H9 (cell line): ENCODE measurements at regions not wholly inside any gene's neighbourhood (a gene's known extent, or its start where the extent isn't known, plus 50 kb on each side); places are given as distances from the start of the nearest gene placed in this dataset.

Experiments
- DNase-seq: peaks from one replicate; pipeline ENCODE4 v3.0.0-alpha.2; 2017
- H2AFZ ChIP-seq: one replicate; pipeline ENCODE4 v1.6.1; 2013; ENCODE audit warnings: mild to moderate bottlenecking, low read length, control low read depth, moderate library complexity
- H2AK5ac ChIP-seq: 2 replicates; pipeline ENCODE4 v1.6.1; 2013; ENCODE audit warnings: low read length, control low read depth, mixed read lengths; ENCODE audit not compliant: insufficient read length
- H2BK120ac ChIP-seq: one replicate; pipeline ENCODE4 v1.6.1; 2013; ENCODE audit warnings: low read depth, mild to moderate bottlenecking, low read length, control low read depth, inconsistent platforms; ENCODE audit not compliant: poor library complexity, severe bottlenecking
- H2BK12ac ChIP-seq: 2 replicates; pipeline ENCODE4 v1.6.1; 2013; ENCODE audit warnings: low read length, control low read depth, mixed read lengths, low read depth; ENCODE audit not compliant: insufficient read length
- H2BK15ac ChIP-seq: 2 replicates; pipeline ENCODE4 v1.6.1; 2013; ENCODE audit warnings: low read depth, low read length, control low read depth
- H2BK20ac ChIP-seq: one replicate; pipeline ENCODE4 v1.6.1; 2013; ENCODE audit warnings: low read depth, mild to moderate bottlenecking, low read length, control low read depth, inconsistent platforms; ENCODE audit not compliant: poor library complexity, severe bottlenecking
- H2BK5ac ChIP-seq: 2 replicates; pipeline ENCODE4 v1.6.1; 2013; ENCODE audit warnings: low read length, control low read depth, mixed read lengths; ENCODE audit not compliant: insufficient read length
- H3K14ac ChIP-seq: 2 replicates; pipeline ENCODE4 v1.6.1; 2013; ENCODE audit warnings: low read length, control low read depth; ENCODE audit not compliant: insufficient read depth
- H3K18ac ChIP-seq: 2 replicates; pipeline ENCODE4 v1.6.1; 2013; ENCODE audit warnings: low read depth, mild to moderate bottlenecking, mixed read lengths, low read length, control low read depth; ENCODE audit not compliant: insufficient read length
- H3K23ac ChIP-seq: 2 replicates; pipeline ENCODE4 v1.6.1; 2013; ENCODE audit warnings: low read length, control low read depth, mixed read lengths, low read depth; ENCODE audit not compliant: insufficient read length
- H3K23me2 ChIP-seq: 2 replicates; pipeline ENCODE4 v1.6.1; 2013; ENCODE audit warnings: low read depth, mild to moderate bottlenecking, mixed read lengths, low read length, control low read depth; ENCODE audit not compliant: insufficient read length, poor library complexity, severe bottlenecking
- H3K27ac ChIP-seq: 2 replicates; pipeline ENCODE4 v1.5.1; 2013; ENCODE audit warnings: low read length, control low read depth, mixed read lengths, low read depth; ENCODE audit not compliant: insufficient read length
- H3K27me3 ChIP-seq: 2 replicates; pipeline ENCODE4 v1.6.1; 2013; ENCODE audit warnings: low read length, control low read depth, inconsistent platforms; ENCODE audit not compliant: insufficient read depth
- H3K4ac ChIP-seq: 2 replicates; pipeline ENCODE4 v1.6.1; 2013; ENCODE audit warnings: low read depth, mild to moderate bottlenecking, control low read depth, inconsistent platforms, low read length, moderate library complexity
- H3K4me1 ChIP-seq: 2 replicates; pipeline ENCODE4 v1.6.1; 2013; ENCODE audit warnings: low read length, control low read depth, inconsistent platforms; ENCODE audit not compliant: insufficient read depth
- H3K4me2 ChIP-seq: 2 replicates; pipeline ENCODE4 v1.6.1; 2013; ENCODE audit warnings: low read length, control low read depth, mixed read lengths; ENCODE audit not compliant: insufficient read length, insufficient read depth
- H3K56ac ChIP-seq: 2 replicates; pipeline ENCODE4 v1.6.1; 2013; ENCODE audit warnings: low read depth, mild to moderate bottlenecking, mixed read lengths, low read length, control low read depth; ENCODE audit not compliant: insufficient read length
- H3K79me1 ChIP-seq: 2 replicates; pipeline ENCODE4 v1.6.1; 2013; ENCODE audit warnings: low read depth, mild to moderate bottlenecking, moderate library complexity, low read length, control low read depth, inconsistent platforms; ENCODE audit not compliant: insufficient read depth, poor library complexity, severe bottlenecking
- H3K79me2 ChIP-seq: 2 replicates; pipeline ENCODE4 v1.6.1; 2013; ENCODE audit warnings: low read length, control low read depth, inconsistent platforms; ENCODE audit not compliant: insufficient read depth
- H3K9ac ChIP-seq: 2 replicates; pipeline ENCODE4 v1.6.1; 2013; ENCODE audit warnings: low read length, control low read depth, mixed read lengths; ENCODE audit not compliant: insufficient read length; ENCODE audit errors: extremely low read depth
- H3K9me3 ChIP-seq: one replicate; pipeline ENCODE4 v1.6.1; 2013; ENCODE audit warnings: low read depth, low read length, inconsistent platforms; ENCODE audit not compliant: control insufficient read depth
- H3T11ph ChIP-seq: one replicate; pipeline ENCODE4 v1.6.1; 2013; ENCODE audit warnings: mild to moderate bottlenecking, low read length, control low read depth, inconsistent platforms
- H4K20me1 ChIP-seq: one replicate; pipeline ENCODE4 v1.6.1; 2013; ENCODE audit not compliant: control insufficient read depth, insufficient read length, insufficient read depth
- H4K5ac ChIP-seq: 2 replicates; pipeline ENCODE4 v1.6.1; 2013; ENCODE audit warnings: low read depth, mild to moderate bottlenecking, mixed read lengths, low read length, control low read depth; ENCODE audit not compliant: insufficient read length
- H4K8ac ChIP-seq: replicated peaks from 2 replicates; pipeline ENCODE4 v1.6.1; 2013; ENCODE audit warnings: low read length, control low read depth, mixed read lengths, low read depth; ENCODE audit not compliant: insufficient read length
- H4K91ac ChIP-seq: 2 replicates; pipeline ENCODE4 v1.6.1; 2013; ENCODE audit warnings: low read depth, mild to moderate bottlenecking, moderate library complexity, mixed read lengths, low read length, control low read depth; ENCODE audit not compliant: insufficient read length
- H3K27ac Mint-ChIP-seq, 3 experiments: 2 replicates in 2 of 3; 3 replicates in 1 of 3; pipeline ENCODE4 v1.8.0; 2020 to 2021; ENCODE audit warnings: mixed read lengths in 3 of 3, mild to moderate bottlenecking in 1 of 3, moderate library complexity in 1 of 3
- H3K27me3 Mint-ChIP-seq: 2 replicates; pipeline ENCODE4 v1.8.0; 2021; ENCODE audit warnings: low read depth, mild to moderate bottlenecking, moderate library complexity, mixed read lengths
- H3K36me3 Mint-ChIP-seq, 3 experiments: 2 replicates in 2 of 3; 3 replicates in 1 of 3; pipeline ENCODE4 v1.8.0; 2020 to 2021; ENCODE audit warnings: low read depth in 3 of 3, mixed read lengths in 3 of 3; ENCODE audit not compliant: insufficient read depth in 1 of 3
- H3K4me1 Mint-ChIP-seq, 2 experiments: 2 replicates each; pipeline ENCODE4 v1.8.0; 2020; ENCODE audit warnings: mixed read lengths in 2 of 2
- H3K4me3 Mint-ChIP-seq, 2 experiments: 2 replicates in 1 of 2; 3 replicates in 1 of 2; pipeline ENCODE4 v1.8.0; 2020 to 2021; ENCODE audit warnings: mild to moderate bottlenecking in 2 of 2, mixed read lengths in 2 of 2, moderate library complexity in 1 of 2
- H3K9me3 Mint-ChIP-seq, 2 experiments: 2 replicates in 1 of 2; 3 replicates in 1 of 2; pipeline ENCODE4 v1.8.0; 2020; ENCODE audit warnings: mild to moderate bottlenecking in 2 of 2, mixed read lengths in 2 of 2, moderate library complexity in 1 of 2
- CTCF ChIP-seq: fragments of 200-600 bp; sonication (generic); conservative IDR thresholded peaks from 3 replicates; pipeline ENCODE4 v1.8.0; 2021; ENCODE audit warnings: antibody characterized with exemption, mild to moderate bottlenecking
- WGBS: extraction: QIAGEN DNeasy Blood & Tissue Kit; methylation state at CpG from one replicate; pipeline ENCODE4 v1.1.7; 2013; ENCODE audit warnings: missing lambda C conversion rate, low lambda C conversion rate, mixed read lengths; ENCODE audit not compliant: insufficient read length; ENCODE audit errors: extremely low coverage; 5-methylcytosine and 5-hydroxymethylcytosine counted together

- Histone ChIP-seq H4K8ac (no peak overlapping the region), H2BK12ac (no peak overlapping the region), H3K27me3 (no peaks in the 10 kb centered on the region), H3K23me2 (no peaks in the 10 kb centered on the region), H2BK20ac (no peak overlapping the region), H3K4me1 (no peaks in the 10 kb centered on the region), H2BK120ac (no peak overlapping the region), H3K79me1 (no peaks in the 10 kb centered on the region), H3K27ac (no peak overlapping the region), H2BK5ac (no peak overlapping the region), H3K23ac (no peak overlapping the region), H3K9me3 (no peaks in the 10 kb centered on the region), H4K20me1 (no peaks in the 10 kb centered on the region), H3K9ac (no peak overlapping the region), H4K91ac (no peak overlapping the region), H2AFZ (no peak overlapping the region), H3K14ac (no peak overlapping the region), H3T11ph (no peak overlapping the region), H4K5ac (no peak overlapping the region), H2BK15ac (no peak overlapping the region), H3K79me2 (no peaks in the 10 kb centered on the region), H3K4ac (no peak overlapping the region), H2AK5ac (no peak overlapping the region), H3K18ac (no peak overlapping the region), H3K4me2 (no peak overlapping the region), H3K56ac (no peak overlapping the region)
- WGBS = no CpG with 5 or more reads among the region's 2 CpGs
- Mint-ChIP-seq H3K4me1 (no peaks in the 10 kb centered on the region), H3K27ac (no peak overlapping the region), H3K36me3 (no peaks in the 10 kb centered on the region), H3K4me3 (no peak overlapping the region), H3K9me3 (no peaks in the 10 kb centered on the region), H3K27me3 (no peaks in the 10 kb centered on the region)
- no peak for DNase-seq
- no peak for TF ChIP-seq CTCF
Observed at GRCh38 chr11:90646706-90647105, 423.9 kb upstream of the CHORDC1 start.
